HuH-7 (cell line): ENCODE measurements at regions not wholly inside any gene's neighbourhood (a gene's known extent, or its start where the extent isn't known, plus 50 kb on each side); places are given as distances from the start of the nearest gene placed in this dataset.

Experiments
- DNase-seq: peaks from one replicate; pipeline ENCODE4 v3.0.0; 2011; ENCODE audit warnings: low spot score

DNA sequence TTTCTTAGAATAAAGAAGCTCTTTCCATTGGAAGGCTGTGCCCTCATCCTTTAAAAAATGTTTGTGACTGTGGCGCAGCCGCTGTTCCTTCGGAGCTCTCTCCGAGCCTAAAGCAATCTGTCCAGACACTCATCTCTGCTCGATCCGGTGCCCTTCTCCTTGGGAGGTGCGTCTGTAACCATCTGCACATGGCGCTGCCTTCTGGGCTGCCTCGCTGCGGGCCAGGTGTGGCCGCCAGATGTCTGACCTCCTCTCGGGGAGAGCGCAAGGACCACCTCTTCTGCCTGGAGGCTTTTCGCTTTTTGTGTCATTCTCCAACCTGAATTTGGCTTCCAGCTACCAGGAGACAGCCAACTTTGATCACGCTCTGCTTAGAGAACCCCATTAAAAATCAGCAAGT is 153.4 kb upstream of the PTCH1 start:
- no peak for DNase-seq

DNA sequence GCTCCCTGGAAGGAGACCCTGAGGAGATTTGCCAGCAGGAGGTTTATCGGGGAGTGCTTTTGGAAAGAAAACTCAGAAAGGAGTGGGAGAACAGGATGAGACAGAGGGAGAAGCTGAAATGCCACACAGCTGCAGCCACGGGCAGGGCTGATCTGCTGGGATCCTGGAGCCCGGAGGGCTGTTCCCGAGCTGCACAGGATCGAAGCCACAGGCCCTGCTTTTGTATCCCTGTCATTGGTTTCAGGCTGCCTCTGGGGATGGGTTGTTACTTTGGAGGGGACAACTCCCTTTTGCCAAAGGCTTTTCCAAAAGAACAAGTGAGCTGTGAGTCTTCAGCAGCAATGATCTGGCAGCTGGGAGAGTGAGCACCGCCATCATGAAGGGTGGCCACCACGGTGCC is 152.5 kb upstream of the PTCH1 start:
- DNase-seq = no peak

DNA sequence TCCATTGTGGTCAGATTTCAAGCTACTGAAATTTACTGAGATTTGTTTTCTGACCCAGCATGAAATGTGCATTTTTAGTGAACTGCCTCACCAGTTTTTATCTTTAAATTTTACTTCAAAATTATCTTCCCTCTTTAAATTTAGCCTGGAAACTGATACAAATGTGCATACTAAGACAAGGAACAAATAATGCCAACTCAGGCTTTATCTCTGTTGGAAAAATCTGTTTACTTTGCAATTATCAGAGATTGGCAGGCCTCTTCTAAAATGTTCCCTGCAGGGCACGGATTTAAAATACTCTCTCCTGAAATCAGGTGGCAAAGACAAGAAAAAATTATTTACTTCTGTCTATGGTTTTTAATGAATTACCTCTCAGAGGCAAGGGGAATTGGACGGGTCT is 151.0 kb upstream of the PTCH1 start:
- no peak for DNase-seq

DNA sequence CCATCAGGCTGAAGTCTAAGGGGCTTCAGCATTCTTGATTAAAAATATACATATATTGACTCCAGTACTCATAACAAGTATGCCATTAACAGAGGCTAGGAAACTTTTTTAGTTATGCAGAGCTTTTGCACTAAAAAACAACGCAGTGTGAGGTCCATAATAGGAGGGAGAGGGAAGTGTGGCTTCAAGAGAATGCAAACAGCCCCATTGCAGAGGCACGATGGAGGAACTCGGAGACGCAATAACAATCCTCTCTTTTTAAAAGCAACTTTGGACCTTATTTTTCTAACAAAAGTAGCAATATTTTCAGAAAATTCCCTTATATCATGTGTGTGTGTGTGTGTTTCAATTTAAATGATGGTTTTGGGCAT is 150.0 kb upstream of the PTCH1 start:
- no peak for DNase-seq

DNA sequence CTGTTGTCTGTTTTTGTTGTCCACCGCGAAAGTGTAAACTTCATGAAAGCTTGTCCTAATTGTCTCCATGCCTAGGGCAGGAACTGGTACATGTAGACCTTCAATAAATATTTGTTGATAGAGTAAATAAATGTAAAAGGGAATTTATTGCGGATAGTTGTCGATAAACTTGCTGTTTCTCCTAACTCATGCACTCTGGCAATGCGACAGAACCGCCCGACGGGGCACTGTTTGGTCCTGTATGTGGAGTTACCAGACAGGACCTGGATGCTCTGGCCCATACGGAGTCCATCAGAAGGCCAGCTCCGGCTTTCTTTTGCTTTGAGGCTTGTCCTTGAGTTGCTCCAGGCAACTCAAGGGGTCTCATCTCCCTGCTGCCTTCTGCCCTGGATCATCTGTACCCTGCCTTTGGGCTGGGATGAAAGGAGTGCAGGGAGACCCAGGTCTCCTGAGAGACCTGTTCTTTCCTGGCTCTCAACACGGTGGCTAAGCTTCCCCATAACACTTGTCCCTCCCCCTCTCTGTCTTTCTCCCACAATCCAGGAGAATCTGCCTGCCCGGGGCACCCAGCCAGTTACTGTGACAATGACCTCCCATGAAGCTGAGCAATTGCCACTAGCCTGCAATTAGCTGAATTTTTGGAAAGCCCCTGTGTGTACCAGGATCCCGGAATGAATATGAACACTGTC is 149.5 kb upstream of the PTCH1 start:
- DNase-seq = no peak

DNA sequence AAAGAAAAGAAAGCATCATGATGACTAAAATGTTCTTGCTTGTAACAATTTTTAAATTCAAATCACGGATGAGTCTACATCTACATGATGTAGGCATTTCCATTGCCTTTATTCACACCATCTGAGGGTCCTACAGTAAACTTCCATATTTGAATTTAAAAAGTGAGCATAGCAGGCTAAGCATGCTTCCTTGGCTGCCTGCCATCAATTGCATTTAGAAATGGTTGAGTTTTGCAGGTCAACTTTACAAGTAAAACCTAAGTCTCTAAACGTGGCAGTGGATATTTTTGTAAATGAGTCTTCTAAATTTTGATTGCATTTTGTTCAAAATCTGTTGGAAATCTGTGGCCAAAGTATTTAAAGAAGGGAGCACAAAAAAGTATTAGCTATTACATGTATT is 136.5 kb upstream of the PTCH1 start:
- no peak for DNase-seq

DNA sequence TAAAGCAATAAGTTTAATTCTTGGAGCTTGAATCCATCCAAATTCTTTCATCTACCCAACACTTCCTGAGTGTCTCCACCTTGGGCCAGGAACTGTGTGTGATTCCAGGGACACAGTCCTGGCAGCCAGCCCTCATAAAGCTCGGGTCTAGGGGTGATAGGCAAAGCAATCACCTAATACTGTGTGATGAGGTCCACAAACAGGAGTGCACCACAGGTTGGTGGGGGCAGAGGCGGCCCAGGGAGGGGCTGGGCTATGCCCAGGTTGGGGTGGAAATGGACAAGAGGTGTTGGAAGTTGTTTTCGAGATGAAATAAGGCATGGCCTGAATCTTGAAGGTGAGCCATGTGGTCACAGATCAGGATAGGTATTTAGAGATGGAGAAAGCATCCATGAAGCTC is 133.9 kb upstream of the PTCH1 start:
- DNase-seq = no peak

DNA sequence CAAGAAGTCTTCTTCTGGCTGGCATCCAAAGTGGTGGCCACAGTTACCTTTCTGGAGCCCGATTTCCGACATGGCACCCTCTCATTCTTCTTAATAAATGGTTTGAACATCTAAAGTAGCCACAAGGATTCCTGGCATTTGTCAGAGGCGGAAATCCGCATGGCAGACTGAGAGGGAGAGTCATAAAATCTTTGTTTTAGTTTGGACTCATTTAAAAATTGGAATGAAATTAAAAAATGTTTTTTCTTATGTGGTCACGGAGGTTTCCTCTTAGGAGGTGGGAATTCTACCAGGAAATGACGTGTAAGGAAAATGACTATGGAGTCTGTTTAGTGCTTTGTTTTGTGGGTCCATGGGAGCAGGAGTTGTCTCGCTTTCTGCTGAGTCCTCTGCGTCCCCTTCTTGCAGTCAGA is 133.0 kb upstream of the PTCH1 start:
- DNase-seq = no peak

DNA sequence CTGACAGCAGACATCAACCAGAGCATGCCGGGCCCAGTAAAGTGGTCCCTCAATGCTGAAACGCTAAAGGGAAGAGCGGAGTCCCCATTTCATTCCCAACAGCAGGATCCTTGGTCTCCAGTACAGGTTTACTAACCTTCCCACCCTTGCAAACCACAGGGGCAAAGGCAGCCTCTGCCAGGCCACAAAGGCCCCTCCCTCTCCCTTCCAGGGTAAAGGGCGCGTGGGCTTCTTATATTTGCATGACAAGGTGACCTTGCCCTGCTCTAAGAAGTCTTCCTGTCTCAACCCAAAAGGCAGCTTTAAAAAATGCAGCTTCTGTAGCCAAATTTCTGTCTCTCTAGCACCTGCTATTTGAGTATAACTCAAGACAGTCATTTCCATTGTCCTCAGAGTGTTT is 131.5 kb upstream of the PTCH1 start:
- DNase-seq = no peak

DNA sequence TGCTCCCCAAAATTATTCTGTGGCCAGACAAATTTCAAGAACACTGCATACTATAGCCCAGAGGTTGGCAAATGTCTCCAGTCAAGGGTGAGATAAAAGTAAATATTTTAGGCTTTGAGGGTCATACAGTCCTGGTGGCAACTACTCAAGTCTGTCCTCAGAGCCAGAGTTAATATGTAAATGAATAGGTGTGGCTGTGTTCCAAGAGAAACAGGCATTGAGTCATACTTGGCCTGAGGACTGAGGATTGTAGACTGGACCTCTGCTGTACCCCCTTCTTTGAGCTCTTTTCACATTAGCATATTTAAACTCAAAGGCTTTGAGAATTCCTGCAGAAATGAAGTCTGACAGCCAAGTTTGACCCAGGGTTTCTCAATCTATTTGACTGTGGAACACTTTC is 129.2 kb upstream of the PTCH1 start:
- no peak for DNase-seq

DNA sequence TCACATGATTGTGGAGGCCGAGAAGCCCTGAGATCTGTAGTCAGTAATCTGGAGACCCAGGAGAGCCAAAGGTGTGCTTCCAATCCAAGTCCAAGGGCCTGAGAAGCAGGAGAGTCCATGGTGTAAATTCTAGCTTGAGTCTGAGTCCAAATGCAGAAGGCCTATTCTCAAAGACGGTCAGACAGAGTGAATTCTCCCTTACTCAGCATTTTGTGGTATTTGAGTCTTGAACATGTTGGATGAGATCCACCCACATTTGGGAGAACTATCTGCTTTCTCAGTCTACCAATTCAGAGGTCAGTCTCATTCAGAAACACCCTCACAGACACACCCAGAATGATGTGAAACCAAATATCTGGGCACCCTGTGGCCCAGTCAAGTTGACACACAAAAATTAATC is 128.8 kb upstream of the PTCH1 start:
- DNase-seq = no peak

DNA sequence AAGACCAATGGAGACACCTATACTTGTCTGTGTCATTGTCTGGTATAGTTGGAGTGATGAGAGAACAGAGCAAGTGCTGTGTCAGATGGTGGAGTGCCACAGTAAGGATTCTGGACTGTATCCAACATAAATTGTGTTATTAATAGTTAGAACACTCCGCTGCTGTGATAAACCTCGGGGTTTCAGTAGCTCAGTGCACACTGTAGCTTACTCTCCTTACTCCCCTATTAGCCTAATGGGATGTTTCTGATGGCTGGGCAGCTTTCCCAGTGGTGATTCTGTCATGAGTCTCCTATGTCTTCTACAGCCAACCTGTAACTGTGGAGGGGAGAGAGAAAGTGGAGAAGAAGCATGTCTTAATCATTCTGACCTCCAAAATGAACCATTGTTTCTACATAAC is 127.6 kb upstream of the PTCH1 start:
- DNase-seq = no peak

DNA sequence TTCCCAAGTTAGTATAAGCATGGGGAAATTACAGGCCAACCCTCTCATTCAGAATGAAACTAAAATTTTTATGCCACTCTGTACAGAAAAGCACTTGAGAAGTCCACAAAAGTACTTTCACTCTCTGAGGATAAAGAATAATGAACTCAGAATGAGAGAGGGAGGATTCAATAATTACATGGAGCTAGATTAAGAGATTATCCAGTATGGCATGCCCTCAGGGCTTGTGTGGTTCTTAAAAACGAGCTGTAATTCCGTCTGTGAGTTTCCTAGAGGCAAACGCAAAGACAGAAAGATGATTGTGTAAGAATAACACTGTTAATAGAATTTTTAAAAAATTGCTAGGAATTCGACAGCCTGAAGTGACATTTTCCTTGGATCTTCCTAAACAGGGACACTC is 126.8 kb upstream of the PTCH1 start:
- no peak for DNase-seq

DNA sequence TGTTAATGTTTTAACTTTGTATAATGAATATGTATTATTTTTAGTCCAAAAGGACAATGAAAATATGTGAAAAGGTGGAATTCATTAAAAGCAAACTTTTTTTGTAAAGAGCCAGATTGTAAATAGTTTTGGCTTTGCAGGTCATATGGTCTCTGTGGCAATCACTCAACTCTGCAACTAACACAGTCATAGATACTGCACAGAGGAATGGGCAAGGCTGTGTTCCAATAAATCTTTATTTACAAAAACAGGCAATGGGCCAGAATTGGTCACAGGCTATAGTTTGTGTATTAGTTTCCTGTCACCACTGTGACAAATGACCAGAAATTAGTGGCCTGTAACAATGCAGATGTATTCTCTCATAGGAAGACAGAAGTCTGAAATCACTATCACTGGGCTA is 125.4 kb upstream of the PTCH1 start:
- DNase-seq = no peak

DNA sequence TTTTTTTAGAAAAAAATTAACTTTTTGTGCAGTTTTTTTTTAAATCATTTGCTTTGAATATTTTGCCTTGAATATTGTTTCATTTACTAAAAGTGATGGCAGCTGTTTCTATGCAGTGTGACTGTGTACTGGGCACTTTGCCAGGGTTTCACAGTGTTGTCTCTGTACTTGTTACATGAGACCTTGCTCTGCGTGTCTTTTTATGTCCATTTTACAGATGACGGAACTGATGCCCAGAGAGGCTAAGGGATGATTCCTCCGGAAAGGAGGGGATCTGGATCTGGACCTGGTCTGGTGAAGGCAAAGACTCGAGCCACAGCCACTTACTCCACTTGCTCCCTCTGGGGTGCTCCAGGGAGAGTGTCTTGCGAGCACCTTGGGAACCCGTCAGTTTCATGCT is 124.8 kb upstream of the PTCH1 start:
- DNase-seq = no peak

DNA sequence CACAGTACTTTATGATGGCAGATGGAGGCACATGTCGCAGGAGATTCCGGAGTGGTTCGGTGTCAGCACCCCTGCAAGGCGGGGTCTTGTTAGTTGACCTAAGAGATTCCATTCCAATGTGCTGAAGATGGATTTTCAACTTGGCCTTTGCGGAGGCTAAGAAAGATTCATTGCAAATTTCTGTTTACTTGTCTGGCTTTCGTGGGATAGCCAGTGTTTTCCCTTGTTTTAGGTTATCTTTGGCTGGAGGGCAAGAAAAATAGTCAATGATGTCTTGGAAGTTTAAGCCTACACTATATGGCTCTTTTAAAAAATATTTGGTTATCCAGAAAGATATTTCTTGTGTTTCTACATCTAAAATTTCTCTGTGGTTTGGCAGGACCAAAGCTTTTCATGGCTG is 123.6 kb upstream of the PTCH1 start:
- DNase-seq = no peak

DNA sequence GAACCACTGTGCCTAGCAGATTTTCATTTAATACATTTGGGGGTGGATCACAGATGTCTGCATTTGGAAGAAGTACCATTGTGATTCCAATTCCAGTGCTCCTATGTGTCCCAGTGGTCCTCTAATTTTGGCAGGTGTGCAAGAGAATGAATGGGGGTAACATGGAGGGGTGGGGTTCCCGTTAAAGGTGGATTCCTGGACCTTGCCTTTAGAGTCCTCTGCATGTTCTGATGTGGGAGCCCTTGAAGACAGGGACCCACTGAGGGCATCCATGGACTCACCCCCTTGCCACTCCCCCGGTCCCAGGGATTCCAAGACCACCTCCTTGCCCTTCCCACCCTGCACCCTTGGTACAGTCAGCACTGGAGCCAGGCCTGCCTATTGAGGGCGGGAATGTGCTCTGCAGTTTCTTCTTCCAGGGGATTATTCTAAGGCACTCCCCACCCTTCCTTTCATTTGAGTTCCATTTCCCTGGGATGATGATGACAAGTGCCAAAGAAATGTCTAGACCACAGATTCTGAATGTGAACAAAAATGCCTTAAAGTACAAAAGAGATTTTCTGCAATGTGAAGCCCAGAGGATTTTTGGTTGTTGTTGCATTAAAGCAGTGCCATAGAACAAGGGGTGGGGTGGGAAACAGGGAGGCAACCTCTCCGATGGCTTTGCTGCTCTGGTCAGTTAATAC is 119.4 kb upstream of the PTCH1 start:
- no peak for DNase-seq

DNA sequence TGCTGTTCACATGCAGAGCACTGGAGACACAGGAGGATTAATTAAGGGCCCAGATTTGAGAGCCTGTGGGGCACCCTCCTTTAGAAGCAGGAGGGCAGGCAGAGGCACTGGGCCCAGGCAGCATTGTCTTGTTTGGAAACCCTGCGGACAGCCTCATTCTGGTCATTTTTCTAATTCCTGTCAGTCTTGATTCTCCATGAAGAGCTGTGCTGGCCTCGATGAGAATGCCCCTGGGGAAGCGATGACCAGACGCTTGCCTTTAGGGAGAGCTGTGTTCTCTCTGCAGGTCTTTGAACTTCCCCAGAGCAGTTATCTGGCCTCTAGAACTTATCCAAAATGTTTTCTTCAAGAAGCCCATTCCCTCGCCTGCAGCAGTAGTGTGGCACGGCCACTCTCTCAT is 117.8 kb upstream of the PTCH1 start:
- no peak for DNase-seq

DNA sequence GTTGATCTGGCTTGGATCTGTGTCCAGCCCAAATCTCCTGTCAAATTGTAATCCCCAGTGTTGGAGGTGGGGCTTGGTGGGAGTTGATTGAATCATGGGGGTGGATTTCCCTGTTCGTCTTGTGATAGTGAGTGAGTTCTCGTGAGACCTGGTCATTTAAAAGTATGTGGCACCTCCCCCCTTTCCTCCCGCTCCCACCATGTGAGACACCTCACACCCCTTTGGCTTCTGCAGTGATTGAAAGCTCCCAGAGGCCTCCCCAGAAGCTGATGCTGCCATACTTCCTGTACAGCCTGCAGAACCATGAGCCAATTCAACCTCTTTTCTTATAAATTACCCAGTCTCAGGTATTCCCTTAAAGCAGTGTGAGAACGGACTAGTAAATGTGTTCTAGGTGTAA is 117.3 kb upstream of the PTCH1 start:
- no peak for DNase-seq

DNA sequence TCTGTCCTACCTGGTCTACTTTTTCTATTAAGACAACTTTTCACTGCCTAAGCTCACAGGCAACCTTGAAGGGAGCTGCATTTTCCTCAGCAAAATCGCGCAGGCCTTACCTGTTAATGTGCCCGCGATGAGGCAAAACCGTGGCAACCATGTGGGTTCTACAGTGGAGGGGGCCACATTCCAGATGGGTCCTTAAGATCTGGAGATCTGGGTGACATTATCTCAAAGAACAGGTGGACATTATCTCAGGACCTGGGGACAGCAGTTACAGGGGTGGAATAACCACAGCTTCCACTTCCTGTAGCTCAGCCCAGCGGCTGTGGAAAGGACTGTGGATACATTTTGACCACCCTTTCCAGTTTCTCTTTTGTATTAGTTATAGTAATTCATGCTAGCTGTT is 112.8 kb upstream of the PTCH1 start:
- no peak for DNase-seq

DNA sequence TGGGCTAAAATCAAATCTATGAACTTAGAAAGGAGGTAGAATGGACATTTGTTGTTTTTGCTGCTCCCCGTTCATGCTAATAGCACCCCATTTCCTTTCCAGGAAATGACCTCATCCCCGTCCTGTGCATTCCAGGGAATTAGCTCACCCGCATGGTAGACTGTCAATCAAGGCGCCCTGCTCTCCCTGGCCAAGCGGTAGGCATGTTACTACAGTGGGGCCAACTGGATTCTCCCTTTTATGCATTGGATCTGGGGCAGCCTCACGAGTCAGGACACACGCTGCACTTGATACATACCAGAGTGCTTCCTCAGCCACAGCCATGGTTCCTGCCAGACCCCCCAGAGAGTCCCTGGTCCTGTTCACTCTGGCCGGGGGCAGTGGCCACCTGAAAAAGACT is 111.0 kb upstream of the PTCH1 start:
- DNase-seq = no peak

DNA sequence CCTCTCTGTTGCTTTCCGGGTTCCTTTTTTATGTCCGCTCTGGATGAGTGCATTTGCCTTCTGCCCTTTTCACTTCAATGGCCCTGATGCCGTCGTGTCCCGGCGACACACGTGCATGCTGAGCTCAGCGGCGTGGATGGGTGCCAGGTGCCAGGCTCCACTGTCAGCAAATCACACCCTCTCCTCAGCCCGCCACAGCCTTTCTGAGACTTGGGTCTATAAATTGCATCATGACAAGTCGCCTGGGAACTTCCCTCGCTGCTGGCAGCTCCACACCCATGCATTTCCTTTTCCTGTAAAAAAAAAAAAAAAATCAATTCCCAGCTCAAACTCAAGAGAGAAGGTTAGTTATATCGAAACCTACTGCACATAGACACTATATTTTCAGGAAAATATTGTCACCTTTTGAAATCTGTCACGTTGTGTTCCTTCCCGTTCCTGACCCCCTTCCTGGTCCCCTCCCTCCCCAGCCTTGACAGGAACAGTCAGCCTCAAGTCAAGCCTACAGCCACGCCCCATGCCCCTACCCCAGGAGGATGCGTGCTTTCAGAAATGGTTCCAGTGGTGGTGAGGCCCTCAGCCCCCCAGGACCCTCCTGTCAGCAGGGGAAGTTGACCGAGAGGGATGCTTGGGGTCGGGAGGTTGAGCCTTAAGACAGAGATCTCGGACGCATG is 110.3 kb upstream of the PTCH1 start:
- no peak for DNase-seq

DNA sequence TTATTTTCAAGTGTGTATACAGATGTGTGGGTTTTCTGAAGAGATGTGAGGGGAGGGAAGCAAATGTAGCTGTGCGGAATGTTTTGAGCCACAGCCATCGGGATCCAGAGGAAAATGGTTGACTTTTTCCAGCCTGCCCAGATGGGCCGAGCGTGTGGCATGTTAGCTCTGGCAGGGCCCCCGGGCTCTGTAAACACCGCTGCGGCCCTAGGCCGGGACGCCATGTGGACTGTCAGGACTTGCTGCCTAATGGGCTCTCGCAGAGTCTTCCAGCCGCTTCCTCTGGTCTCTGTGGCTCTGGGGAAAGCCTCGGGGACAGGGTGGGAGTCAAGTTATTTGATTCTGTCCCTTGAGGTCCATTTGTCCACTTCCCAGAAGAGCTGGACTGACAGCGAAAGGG is 109.6 kb upstream of the PTCH1 start:
- no peak for DNase-seq

DNA sequence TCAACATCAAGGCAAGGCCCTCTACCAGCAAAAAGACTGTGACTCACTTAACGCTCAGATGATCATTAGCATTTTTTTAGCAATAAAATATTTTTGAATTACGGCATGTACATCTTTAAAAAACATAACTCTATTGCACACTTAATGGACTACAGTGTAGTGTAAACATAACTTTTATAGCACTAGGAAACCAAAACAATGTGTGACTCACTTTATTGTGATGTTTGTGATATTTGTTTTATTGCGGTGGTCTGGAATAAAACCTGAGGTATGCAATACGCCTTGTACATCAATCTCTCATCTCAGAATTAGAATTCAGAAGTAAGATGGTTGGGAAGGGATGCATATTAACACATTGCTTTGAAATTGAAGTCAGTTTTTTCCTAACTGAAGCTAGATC is 106.9 kb upstream of the PTCH1 start:
- no peak for DNase-seq
